SK-N-MC (cell line): ENCODE measurements at regions not wholly inside any gene's neighbourhood (a gene's known extent, or its start where the extent isn't known, plus 50 kb on each side); places are given as distances from the start of the nearest gene placed in this dataset.

ENCODE experiments used
- EZH2 ChIP-seq: fragments of 200-600 bp; sonication (generic); IDR thresholded peaks from one replicate; pipeline ENCODE4 v1.6.1; 2017; ENCODE audit warnings: antibody characterized with exemption
- FOXP2 ChIP-seq: optimal IDR thresholded peaks from 2 replicates; pipeline ENCODE3; 2011; ENCODE audit warnings: mild to moderate bottlenecking, moderate library complexity; ENCODE audit not compliant: insufficient read depth; ENCODE audit errors: extremely low read length, control extremely low read depth
- POLR2AphosphoS5 ChIP-seq: IDR thresholded peaks from 2 replicates; pipeline ENCODE4 v1.6.1; 2012; ENCODE audit warnings: mild to moderate bottlenecking, low read depth, low read length, borderline replicate concordance

- TF ChIP-seq POLR2AphosphoS5 (no peak), EZH2 (no peak), FOXP2 (no peak)
Observed at GRCh38 chr11:98732947-98733346, 287.8 kb upstream of the CNTN5 start.
